ENCODE measurements at regions not wholly inside any gene's neighbourhood (a gene's known extent, or its start where the extent isn't known, plus 50 kb on each side); places are given as distances from the start of the nearest gene placed in this dataset.

DNA sequence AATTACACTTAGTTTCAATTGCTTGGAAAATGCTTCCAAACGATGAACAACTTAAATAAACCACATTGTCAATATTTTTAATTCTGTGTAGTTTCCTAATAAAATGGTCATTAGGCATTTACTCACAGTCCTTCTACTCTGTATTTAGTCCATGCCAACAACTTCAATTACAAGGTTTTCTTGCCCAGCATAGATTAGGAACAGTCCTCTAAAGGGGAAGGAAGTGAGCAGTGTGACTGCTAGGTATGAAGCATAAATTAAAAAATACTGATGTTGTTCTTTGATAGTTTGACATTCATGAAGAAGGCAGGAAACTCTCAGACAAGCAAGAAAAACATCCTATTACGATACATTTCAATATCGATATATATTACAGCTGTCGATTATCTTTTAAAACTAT, 716.0 kb upstream of the PCDH9 start:
- intact Hi-C loops (cut with micrococcal nuclease; ENCODE audit: unreplicated experiment): no loop called here
- no peak for ATAC-seq
- POLR2A ChIA-PET: no interaction called here
- DNase-seq (ENCODE audit: low read depth, low spot score): no peak
- no peaks in the 10 kb centered on the region for H3K4me1 ChIP-seq (ENCODE audit: control insufficient read depth, insufficient read depth, low read length)
- TF ChIP-seq TCF7L2 (IDR thresholded peaks at IDR 0.05; ENCODE audit: low read depth, low read length) (no peak), SIN3A (IDR thresholded peaks at IDR 0.05; ENCODE audit: borderline replicate concordance, insufficient read depth, low read depth, low read length) (no peak), REST (IDR thresholded peaks at IDR 0.05; ENCODE audit: insufficient read depth in 1 of 2, low read depth in 2 of 2, low read length in 1 of 2) (no peak), POLR2AphosphoS5 (IDR thresholded peaks at IDR 0.05; ENCODE audit: low read depth, low read length) (no peak), CTCF (IDR thresholded peaks at IDR 0.05) (no peak)
- no peaks in the 10 kb centered on the region for H3K9me3 ChIP-seq (ENCODE audit: control insufficient read depth, insufficient read depth, low read depth, low read length)
- no TSS peak for BruUV-seq (replicated peaks)
- CTCF ChIA-PET: no interaction called here
- H3K27ac ChIP-seq (ENCODE audit: low read length): no peak overlapping the region
- H3K4me3 ChIP-seq (ENCODE audit: low read depth in 2 of 2, low read length in 2 of 2): no peak overlapping the region
- in situ Hi-C loops (cut with HindIII; ENCODE audit: low pct_unique_long_range_greater_than_20kb, low sequenced_read_pairs): no loop called here
- H3K36me3 ChIP-seq (ENCODE audit: control insufficient read depth, insufficient read depth, low read length): no peaks in the 10 kb centered on the region
- H3K27me3 ChIP-seq (ENCODE audit: control insufficient read depth, insufficient read depth, low read length): no peaks in the 10 kb centered on the region

GRCh38 chr13:67943116-67943515, 713.0 kb upstream of the PCDH9 start:
- TF ChIP-seq POLR2AphosphoS5 (IDR thresholded peaks at IDR 0.05; ENCODE audit: low read depth, low read length) (no peak), SIN3A (IDR thresholded peaks at IDR 0.05; ENCODE audit: borderline replicate concordance, insufficient read depth, low read depth, low read length) (no peak), CTCF (IDR thresholded peaks at IDR 0.05) (no peak), REST (IDR thresholded peaks at IDR 0.05; ENCODE audit: insufficient read depth in 1 of 2, low read depth in 2 of 2, low read length in 1 of 2) (no peak), TCF7L2 (IDR thresholded peaks at IDR 0.05; ENCODE audit: low read depth, low read length) (no peak)
- in situ Hi-C loops (cut with HindIII; ENCODE audit: low pct_unique_long_range_greater_than_20kb, low sequenced_read_pairs): no loop called here
- Histone ChIP-seq H3K4me1 (ENCODE audit: control insufficient read depth, insufficient read depth, low read length) (no peaks in the 10 kb centered on the region), H3K36me3 (ENCODE audit: control insufficient read depth, insufficient read depth, low read length) (no peaks in the 10 kb centered on the region), H3K4me3 (ENCODE audit: low read depth in 2 of 2, low read length in 2 of 2) (no peak overlapping the region), H3K9me3 (ENCODE audit: control insufficient read depth, insufficient read depth, low read depth, low read length) (no peaks in the 10 kb centered on the region), H3K27me3 (ENCODE audit: control insufficient read depth, insufficient read depth, low read length) (no peaks in the 10 kb centered on the region), H3K27ac (ENCODE audit: low read length) (no peak overlapping the region)
- intact Hi-C loops (cut with micrococcal nuclease; ENCODE audit: unreplicated experiment): no loop called here
- no peak for ATAC-seq
- DNase-seq (ENCODE audit: low read depth, low spot score): no peak
- CTCF ChIA-PET: no interaction called here
- POLR2A ChIA-PET: no interaction called here
- BruUV-seq (replicated peaks): no TSS peak
